GM10248 (cell line): ENCODE measurements at regions not wholly inside any gene's neighbourhood (a gene's known extent, or its start where the extent isn't known, plus 50 kb on each side); places are given as distances from the start of the nearest gene placed in this dataset.

Experiments used
- CTCF ChIA-PET: fragments of 300-600 bp; sonication (Branson Sonifier 250); formaldehyde crosslinking; extraction: SDS; loops from one replicate; lab custom pipeline; 2021; ENCODE audit warnings: antibody characterized with exemption; lab: Yijun Ruan, JAX
- POLR2A ChIA-PET: fragments of 350-650 bp; sonication (Branson Sonifier 250); formaldehyde crosslinking; extraction: SDS; loops from one replicate; lab custom pipeline; 2020; ENCODE audit warnings: antibody characterized with exemption; lab: Yijun Ruan, JAX
- DNase-seq: peaks from one replicate; pipeline ENCODE4 v3.0.0; 2012; ENCODE audit errors: extremely low spot score
- CTCF ChIP-seq: IDR thresholded peaks from 2 replicates; pipeline ENCODE4 v1.5.1; 2012; ENCODE audit warnings: mild to moderate bottlenecking, low read depth; ENCODE audit errors: extremely low read depth, missing control alignments, control extremely low read depth

GRCh38 chr2:150156415-150156814, 331.1 kb downstream of the RND3 start:
- no peak for TF ChIP-seq CTCF
- ChIA-PET POLR2A (no interaction called here), CTCF (interaction anchor here (1.1 kb wide), 1 partner anchor 12 kb away, joined by 3 read pairs; no protein-coding TSS in a partner anchor)
- no peak for DNase-seq

GRCh38 chr2:150154308-150154797, 333.1 kb downstream of the RND3 start:
- DNase-seq = no peak
- ChIA-PET CTCF (interaction anchor here (0.5 to 1.7 kb wide), 2 partner anchors 12 to 361 kb away, joined by 3 to 4 read pairs; no protein-coding TSS in a partner anchor), POLR2A (no interaction called here)
- no peak for TF ChIP-seq CTCF

GRCh38 chr2:150153646-150154307, 333.7 kb downstream of the RND3 start:
- CTCF ChIA-PET = no interaction called here
- TF ChIP-seq CTCF = no peak
- DNase-seq = no peak
- POLR2A ChIA-PET = interaction anchor here (0.6 kb wide), 1 partner anchor 13 kb away, joined by 5 read pairs; no protein-coding TSS in a partner anchor

GRCh38 chr2:150152230-150152629, 335.2 kb downstream of the RND3 start:
- no peak for DNase-seq
- TF ChIP-seq CTCF = no peak
- CTCF ChIA-PET = no interaction called here
- POLR2A ChIA-PET = no interaction called here

GRCh38 chr2:150150144-150150543, 337.3 kb downstream of the RND3 start:
- no peak for TF ChIP-seq CTCF
- CTCF ChIA-PET = no interaction called here

GRCh38 chr2:150147889-150148683, 339.4 kb downstream of the RND3 start:
- no peak for TF ChIP-seq CTCF
- no peak for DNase-seq
- ChIA-PET CTCF (interaction anchor here (1.1 kb wide), 1 partner anchor 10 kb away, joined by 4 read pairs; no protein-coding TSS in a partner anchor), POLR2A (no interaction called here)

More at GRCh38 chr2:150150144-150150543, 337.3 kb downstream of the RND3 start:
- POLR2A ChIA-PET = no interaction called here
- DNase-seq = no peak
